ENCODE measurements at regions not wholly inside any gene's neighbourhood (a gene's known extent, or its start where the extent isn't known, plus 50 kb on each side); places are given as distances from the start of the nearest gene placed in this dataset.

DNA sequence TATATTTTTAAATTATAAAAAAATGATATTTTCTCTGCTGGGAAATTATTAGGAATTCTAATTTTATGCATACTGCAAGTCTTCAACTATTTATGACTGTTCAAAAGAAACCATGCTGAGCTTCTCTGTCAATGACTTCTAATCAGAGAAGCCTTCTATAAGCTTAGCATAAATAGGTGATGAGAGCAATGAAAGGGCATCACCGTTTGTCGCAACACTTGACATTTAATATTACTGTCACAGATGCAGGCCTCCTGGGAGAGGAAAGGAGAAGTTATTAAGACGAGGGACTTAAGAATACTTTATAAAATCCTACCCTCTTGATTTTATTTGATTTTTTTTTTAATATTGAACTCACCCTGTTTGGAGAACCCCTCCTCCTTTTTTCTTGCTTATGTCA, 69.8 kb downstream of the CAPZA3 start:
- no peak overlapping the region for H3K4me3 ChIP-seq
- intact Hi-C loops (cut with micrococcal nuclease) = no loop called here
- H3K9me3 ChIP-seq (replicated peaks) = no peaks in the 10 kb centered on the region
- H3K27ac ChIP-seq (replicated peaks) = no peak overlapping the region
- DNase-seq = no peak
- H3K27me3 ChIP-seq (ENCODE audit: low read depth) = no peaks in the 10 kb centered on the region
- H3K4me1 ChIP-seq = peaks cover 23% of the 10 kb centered on the region
- TF ChIP-seq, protein P1, sequence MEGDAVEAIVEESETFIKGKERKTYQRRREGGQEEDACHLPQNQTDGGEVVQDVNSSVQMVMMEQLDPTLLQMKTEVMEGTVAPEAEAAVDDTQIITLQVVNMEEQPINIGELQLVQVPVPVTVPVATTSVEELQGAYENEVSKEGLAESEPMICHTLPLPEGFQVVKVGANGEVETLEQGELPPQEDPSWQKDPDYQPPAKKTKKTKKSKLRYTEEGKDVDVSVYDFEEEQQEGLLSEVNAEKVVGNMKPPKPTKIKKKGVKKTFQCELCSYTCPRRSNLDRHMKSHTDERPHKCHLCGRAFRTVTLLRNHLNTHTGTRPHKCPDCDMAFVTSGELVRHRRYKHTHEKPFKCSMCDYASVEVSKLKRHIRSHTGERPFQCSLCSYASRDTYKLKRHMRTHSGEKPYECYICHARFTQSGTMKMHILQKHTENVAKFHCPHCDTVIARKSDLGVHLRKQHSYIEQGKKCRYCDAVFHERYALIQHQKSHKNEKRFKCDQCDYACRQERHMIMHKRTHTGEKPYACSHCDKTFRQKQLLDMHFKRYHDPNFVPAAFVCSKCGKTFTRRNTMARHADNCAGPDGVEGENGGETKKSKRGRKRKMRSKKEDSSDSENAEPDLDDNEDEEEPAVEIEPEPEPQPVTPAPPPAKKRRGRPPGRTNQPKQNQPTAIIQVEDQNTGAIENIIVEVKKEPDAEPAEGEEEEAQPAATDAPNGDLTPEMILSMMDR (IDR thresholded peaks at IDR 0.05; ENCODE audit: borderline replicate concordance) = no peak
- no peaks in the 10 kb centered on the region for H3K36me3 ChIP-seq

- H3K36me3 ChIP-seq = no peaks in the 10 kb centered on the region
- intact Hi-C loops (cut with micrococcal nuclease) = no loop called here
- H3K4me3 ChIP-seq = no peak overlapping the region
- H3K27ac ChIP-seq (replicated peaks) = no peak overlapping the region
- no peaks in the 10 kb centered on the region for H3K9me3 ChIP-seq (replicated peaks)
- H3K4me1 ChIP-seq = peaks cover 23% of the 10 kb centered on the region
- no peak for DNase-seq
- no peaks in the 10 kb centered on the region for H3K27me3 ChIP-seq (ENCODE audit: low read depth)
- TF ChIP-seq, protein P1 (IDR thresholded peaks at IDR 0.05; ENCODE audit: borderline replicate concordance) = no peak
Measured at GRCh38 chr12:18808221-18808620, 70.3 kb downstream of the CAPZA3 start.

GRCh38 chr12:18810537-18811253, 72.8 kb downstream of the CAPZA3 start:
- no peak for DNase-seq
- Histone ChIP-seq H3K4me3 (no peak overlapping the region), H3K36me3 (no peaks in the 10 kb centered on the region), H3K27me3 (ENCODE audit: low read depth) (no peaks in the 10 kb centered on the region), H3K9me3 (replicated peaks) (no peaks in the 10 kb centered on the region), H3K27ac (replicated peaks) (peak overlapping the region; percentile 20), H3K4me1 (peaks cover 14% of the 10 kb centered on the region)
- intact Hi-C loops (cut with micrococcal nuclease) = no loop called here
- TF ChIP-seq, protein P1 (IDR thresholded peaks at IDR 0.05; ENCODE audit: borderline replicate concordance) = no peak

DNA sequence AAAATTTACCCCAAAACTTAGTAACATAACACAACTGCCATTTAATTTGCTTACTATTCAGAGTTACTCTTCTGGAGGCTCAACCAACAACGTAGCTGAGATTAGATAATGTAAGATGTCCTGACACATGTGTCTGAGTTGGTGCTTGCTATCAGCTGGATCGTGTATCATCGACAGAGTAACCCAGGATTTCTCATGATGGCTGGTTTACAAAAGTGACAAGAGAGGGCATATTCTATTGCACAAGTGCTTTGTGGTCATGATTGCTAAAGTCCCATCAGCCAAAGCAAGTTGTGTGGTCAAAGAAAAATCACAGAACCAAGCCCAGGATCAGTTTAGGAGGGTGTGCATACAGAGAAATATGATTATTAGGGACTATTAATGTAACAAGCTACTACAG, 73.4 kb downstream of the CAPZA3 start:
- no peak overlapping the region for H3K4me3 ChIP-seq
- TF ChIP-seq, protein P1 (IDR thresholded peaks at IDR 0.05; ENCODE audit: borderline replicate concordance) = no peak
- H3K27me3 ChIP-seq (ENCODE audit: low read depth) = no peaks in the 10 kb centered on the region
- H3K4me1 ChIP-seq = peaks cover 8% of the 10 kb centered on the region
- no peaks in the 10 kb centered on the region for H3K36me3 ChIP-seq
- H3K9me3 ChIP-seq (replicated peaks) = no peaks in the 10 kb centered on the region
- DNase-seq = no peak
- peak overlapping the region; percentile 20 for H3K27ac ChIP-seq (replicated peaks)
- intact Hi-C loops (cut with micrococcal nuclease) = no loop called here

- Histone ChIP-seq H3K27me3 (ENCODE audit: low read depth) (no peaks in the 10 kb centered on the region), H3K4me3 (no peak overlapping the region), H3K27ac (replicated peaks) (no peak overlapping the region), H3K9me3 (replicated peaks) (no peaks in the 10 kb centered on the region), H3K36me3 (no peaks in the 10 kb centered on the region), H3K4me1 (peaks cover 8% of the 10 kb centered on the region)
- intact Hi-C loops (cut with micrococcal nuclease) = no loop called here
- TF ChIP-seq, protein P1 (IDR thresholded peaks at IDR 0.05; ENCODE audit: borderline replicate concordance) = no peak
- DNase-seq = no peak
Measured at GRCh38 chr12:18813753-18814152, 75.8 kb downstream of the CAPZA3 start.

Measured in left ventricle myocardium inferior (tissue), 1 donor.